Natural killer cell (primary cell): ENCODE measurements at regions not wholly inside any gene's neighbourhood (a gene's known extent, or its start where the extent isn't known, plus 50 kb on each side); places are given as distances from the start of the nearest gene placed in this dataset.
"Not testable (repeated sequence)": the region's sequence is repeated elsewhere in the genome, so short reads cannot be mapped to it uniquely, and the experiment has no call there.

ENCODE experiments used
- ATAC-seq, 3 donors: fragments of 150-1000 bp in 2 of 3; fragments of 200-7000 bp in 1 of 3; cut with Tn5 transposase; 1 replicate in 1 of 3; 2 replicates in 2 of 3; pipeline ENCODE4 v1.10.0; 2021; ENCODE audit warnings: mild to moderate bottlenecking in 2 of 3, moderate library complexity in 2 of 3
- DNase-seq, 2 donors: peaks; one replicate each; pipeline versions ENCODE4 v3.0.0 to v3.0.0-alpha.2; 2013 to 2021; ENCODE audit warnings: mixed read lengths in 1 of 2
- H3K27ac ChIP-seq: one replicate; pipeline ENCODE4 v1.5.1; 2013; ENCODE audit warnings: mild to moderate bottlenecking, low read length
- H3K27me3 ChIP-seq: one replicate; pipeline ENCODE4 v1.6.1; 2013; ENCODE audit warnings: low read length; ENCODE audit not compliant: control insufficient read depth, insufficient read depth
- H3K36me3 ChIP-seq: one replicate; pipeline ENCODE4 v1.6.1; 2013; ENCODE audit warnings: low read length; ENCODE audit not compliant: control insufficient read depth, insufficient read depth
- H3K4me1 ChIP-seq: one replicate; pipeline ENCODE4 v1.6.1; 2013; ENCODE audit warnings: low read length; ENCODE audit not compliant: control insufficient read depth, insufficient read depth
- H3K4me3 ChIP-seq: one replicate; pipeline ENCODE4 v1.5.1; 2013; ENCODE audit warnings: low read length
- H3K9me3 ChIP-seq: one replicate; pipeline ENCODE4 v1.6.1; 2013; ENCODE audit warnings: low read length; ENCODE audit not compliant: control insufficient read depth, insufficient read depth
- H3K27ac Mint-ChIP-seq, 2 donors: one replicate each; pipeline ENCODE4 v1.8.0; 2022; ENCODE audit warnings: mild to moderate bottlenecking in 2 of 2, mixed read lengths in 2 of 2, moderate library complexity in 1 of 2
- H3K27me3 Mint-ChIP-seq, 2 donors: one replicate each; pipeline ENCODE4 v1.8.0; 2022; ENCODE audit warnings: low read depth in 2 of 2, mixed read lengths in 2 of 2
- H3K36me3 Mint-ChIP-seq: one replicate; pipeline ENCODE4 v1.8.0; 2022; ENCODE audit warnings: mixed read lengths
- H3K4me1 Mint-ChIP-seq, 2 donors: one replicate each; pipeline ENCODE4 v1.8.0; 2022; ENCODE audit warnings: mixed read lengths in 2 of 2
- H3K4me3 Mint-ChIP-seq: one replicate; pipeline ENCODE4 v1.8.0; 2022; ENCODE audit warnings: mild to moderate bottlenecking, moderate library complexity, mixed read lengths
- H3K9me3 Mint-ChIP-seq, 2 donors: one replicate each; pipeline ENCODE4 v1.8.0; 2022; ENCODE audit warnings: mixed read lengths in 2 of 2
- WGBS: methylation state at CpG from one replicate; pipeline ENCODE4 v1.1.7; 2013; ENCODE audit warnings: missing lambda C conversion rate; ENCODE audit not compliant: insufficient coverage; 5-methylcytosine and 5-hydroxymethylcytosine counted together
- intact Hi-C: fragments of 100-400 bp; cut with micrococcal nuclease; formaldehyde crosslinking; loops from one replicate; pipeline ENCODE4 v1.14.2; 2022
- TF ChIP-seq, protein P1 (sequence below): fragments of 200-600 bp; IDR thresholded peaks from one replicate; pipeline ENCODE4 v1.8.0; 2022; ENCODE audit warnings: antibody characterized with exemption

GRCh38 chr4:43496602-43497001, 604.1 kb downstream of the GRXCR1 start:
- Mint-ChIP-seq H3K4me1 (no peaks in the 10 kb centered on the region), H3K27me3 (no peaks in the 10 kb centered on the region), H3K4me3 (no peak overlapping the region), H3K27ac (no peak overlapping the region), H3K36me3 (no peaks in the 10 kb centered on the region), H3K9me3 (peaks cover 7 to 20% of the 10 kb centered on the region in 2 donors)
- TF ChIP-seq, protein P1, sequence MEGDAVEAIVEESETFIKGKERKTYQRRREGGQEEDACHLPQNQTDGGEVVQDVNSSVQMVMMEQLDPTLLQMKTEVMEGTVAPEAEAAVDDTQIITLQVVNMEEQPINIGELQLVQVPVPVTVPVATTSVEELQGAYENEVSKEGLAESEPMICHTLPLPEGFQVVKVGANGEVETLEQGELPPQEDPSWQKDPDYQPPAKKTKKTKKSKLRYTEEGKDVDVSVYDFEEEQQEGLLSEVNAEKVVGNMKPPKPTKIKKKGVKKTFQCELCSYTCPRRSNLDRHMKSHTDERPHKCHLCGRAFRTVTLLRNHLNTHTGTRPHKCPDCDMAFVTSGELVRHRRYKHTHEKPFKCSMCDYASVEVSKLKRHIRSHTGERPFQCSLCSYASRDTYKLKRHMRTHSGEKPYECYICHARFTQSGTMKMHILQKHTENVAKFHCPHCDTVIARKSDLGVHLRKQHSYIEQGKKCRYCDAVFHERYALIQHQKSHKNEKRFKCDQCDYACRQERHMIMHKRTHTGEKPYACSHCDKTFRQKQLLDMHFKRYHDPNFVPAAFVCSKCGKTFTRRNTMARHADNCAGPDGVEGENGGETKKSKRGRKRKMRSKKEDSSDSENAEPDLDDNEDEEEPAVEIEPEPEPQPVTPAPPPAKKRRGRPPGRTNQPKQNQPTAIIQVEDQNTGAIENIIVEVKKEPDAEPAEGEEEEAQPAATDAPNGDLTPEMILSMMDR: no peak
- DNase-seq (no peak), ATAC-seq (no peak)
- Histone ChIP-seq H3K27ac (no peak overlapping the region), H3K36me3 (no peaks in the 10 kb centered on the region), H3K4me1 (no peaks in the 10 kb centered on the region), H3K27me3 (no peaks in the 10 kb centered on the region), H3K9me3 (no peaks in the 10 kb centered on the region), H3K4me3 (no peak overlapping the region)
- no CpG with 5 or more reads among the region's 2 CpGs for WGBS
- intact Hi-C loops: no loop called here

DNA sequence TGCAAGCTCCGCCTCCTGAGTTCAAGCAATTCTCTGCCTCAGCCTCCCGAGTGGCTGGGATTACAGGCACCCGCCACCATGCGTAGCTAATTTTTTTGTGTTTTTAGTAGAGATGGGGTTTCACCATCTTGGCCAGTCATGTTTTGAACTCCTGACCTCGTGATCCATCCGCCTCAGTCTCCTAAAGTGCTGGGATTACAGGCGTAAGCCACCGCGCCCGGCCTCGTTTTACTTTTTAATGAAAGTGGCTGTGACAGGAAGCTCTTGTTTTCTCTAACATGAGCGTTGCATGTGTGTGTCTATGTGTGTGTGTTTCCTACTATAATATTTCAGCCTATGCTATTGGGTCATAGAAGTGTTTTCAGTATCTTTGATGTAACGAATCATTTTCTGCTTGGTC, 613.3 kb downstream of the GRXCR1 start:
- peaks cover 10% of the 10 kb centered on the region for H3K9me3 ChIP-seq
- WGBS: 91% methylated on average over 12 of the region's 13 CpGs
- H3K36me3 Mint-ChIP-seq, H3K4me1 ChIP-seq, H3K36me3 ChIP-seq, H3K4me1 Mint-ChIP-seq, H3K27ac Mint-ChIP-seq, H3K4me3 ChIP-seq, H3K27ac ChIP-seq, ATAC-seq, H3K4me3 Mint-ChIP-seq, H3K27me3 Mint-ChIP-seq, intact Hi-C loops, DNase-seq, H3K27me3 ChIP-seq: not testable (repeated sequence)
- peaks cover 12 to 19% of the 10 kb centered on the region in 2 donors for H3K9me3 Mint-ChIP-seq

- no peak overlapping the region for H3K4me3 Mint-ChIP-seq
- H3K4me1 ChIP-seq: no peaks in the 10 kb centered on the region
- H3K9me3 Mint-ChIP-seq: peaks cover 11 to 19% of the 10 kb centered on the region in 2 donors
- no peak overlapping the region for H3K27ac Mint-ChIP-seq
- H3K9me3 ChIP-seq: peaks cover 6% of the 10 kb centered on the region
- TF ChIP-seq, protein P1: no peak
- no CpG with 5 or more reads among the region's 1 CpG for WGBS
- H3K36me3 ChIP-seq: no peaks in the 10 kb centered on the region
- H3K4me1 Mint-ChIP-seq: no peaks in the 10 kb centered on the region
- H3K27me3 Mint-ChIP-seq: no peaks in the 10 kb centered on the region
- intact Hi-C loops: no loop called here
- no peak overlapping the region for H3K27ac ChIP-seq
- H3K36me3 Mint-ChIP-seq: peaks cover 15% of the 10 kb centered on the region
- no peak for DNase-seq
- ATAC-seq: no peak
- no peak overlapping the region for H3K4me3 ChIP-seq
- H3K27me3 ChIP-seq: no peaks in the 10 kb centered on the region
These were observed 619.7 kb downstream of the GRXCR1 start for GRCh38 chr4:43512253-43512652.

GRCh38 chr4:43525646-43526045, 633.1 kb downstream of the GRXCR1 start:
- intact Hi-C loops: no loop called here
- no CpG with 5 or more reads among the region's 2 CpGs for WGBS

More at GRCh38 chr4:43525646-43526045, 633.1 kb downstream of the GRXCR1 start:
- no peak for DNase-seq
- no peak for ATAC-seq
- H3K9me3 Mint-ChIP-seq: peaks cover 7 to 11% of the 10 kb centered on the region in 2 donors
- Histone ChIP-seq H3K4me3 (no peak overlapping the region), H3K4me1 (no peaks in the 10 kb centered on the region), H3K27ac (no peak overlapping the region), H3K27me3 (no peaks in the 10 kb centered on the region), H3K9me3 (no peaks in the 10 kb centered on the region), H3K36me3 (no peaks in the 10 kb centered on the region)
- no peak overlapping the region for H3K27ac Mint-ChIP-seq
- TF ChIP-seq, protein P1: no peak
- no peaks in the 10 kb centered on the region for H3K27me3 Mint-ChIP-seq
- H3K4me1 Mint-ChIP-seq: no peaks in the 10 kb centered on the region
- no peak overlapping the region for H3K4me3 Mint-ChIP-seq
- peaks cover 3% of the 10 kb centered on the region for H3K36me3 Mint-ChIP-seq
